GM12878 (cell line): ENCODE measurements at regions not wholly inside any gene's neighbourhood (a gene's known extent, or its start where the extent isn't known, plus 50 kb on each side); places are given as distances from the start of the nearest gene placed in this dataset.

Source experiments
- ATAC-seq: fragments of 200-7000 bp; cut with Tn5 transposase; 3 replicates; pipeline ENCODE4 v1.9.1; 2020; ENCODE audit warnings: mild to moderate bottlenecking, moderate library complexity
- BruUV-seq: library from RNA; stranded (reverse); fragments of 400-500 nt; replicated peaks from 2 replicates; lab custom pipeline; 2021; lab: Mats Ljungman, UMichigan
- CTCF ChIA-PET: fragments of 300-600 bp; sonication (Branson Sonifier 250); formaldehyde crosslinking; extraction: SDS; loops from one replicate; lab custom pipeline; 2021; ENCODE audit warnings: inconsistent platforms; lab: Yijun Ruan, JAX
- POLR2A ChIA-PET: fragments of 350-600 bp; formaldehyde crosslinking; extraction: SDS; loops from one replicate; lab custom pipeline; 2021; ENCODE audit warnings: inconsistent platforms; lab: Charles Lee
- RAD21 ChIA-PET: fragments of 300-600 bp; sonication (Branson Sonifier 250); formaldehyde crosslinking; loops from one replicate; lab custom pipeline; 2023; ENCODE audit warnings: antibody characterized with exemption; ENCODE audit not compliant: unreplicated experiment; lab: Charles Lee
- SMC1A ChIA-PET: fragments of 300-600 bp; sonication (Branson Sonifier 250); formaldehyde crosslinking; loops from one replicate; lab custom pipeline; 2023; ENCODE audit not compliant: unreplicated experiment, uncharacterized antibody; lab: Charles Lee
- DNase-seq: peaks from one replicate; pipeline ENCODE4 v3.0.0-alpha.2; 2011; ENCODE audit warnings: low read depth, low spot score
- FAIRE-seq: peaks from 3 replicates; lab custom pipeline; 2011; peaks lifted over from hg19 to GRCh38; lab: Jason Lieb, UNC
- H2AFZ ChIP-seq: 2 replicates; pipeline ENCODE4 v1.6.0; 2011; ENCODE audit warnings: low read depth, low read length, control low read depth; ENCODE audit not compliant: control insufficient read depth
- H3K27ac ChIP-seq: 2 replicates; pipeline ENCODE4 v1.5.1; 2011; ENCODE audit warnings: control low read depth; ENCODE audit not compliant: control insufficient read depth, insufficient read depth
- H3K27me3 ChIP-seq, 2 experiments: replicated peaks in 1 of 2; 2 replicates each; pipeline versions ENCODE4 v1.6.0 to v1.6.1; 2011; ENCODE audit warnings: low read length in 1 of 2; ENCODE audit not compliant: control insufficient read depth in 2 of 2, insufficient read depth in 2 of 2
- H3K36me3 ChIP-seq, 2 experiments: 2 replicates each; pipeline ENCODE4 v1.5.1; 2011; ENCODE audit warnings: low read length in 1 of 2; ENCODE audit not compliant: control insufficient read depth in 2 of 2, insufficient read depth in 2 of 2
- H3K4me1 ChIP-seq: 2 replicates; pipeline ENCODE4 v1.6.1; 2011; ENCODE audit warnings: mild to moderate bottlenecking, low read length, moderate library complexity, mixed read lengths; ENCODE audit not compliant: control insufficient read depth, insufficient read depth
- H3K4me2 ChIP-seq: 2 replicates; pipeline ENCODE4 v1.6.0; 2011; ENCODE audit warnings: control low read depth; ENCODE audit not compliant: control insufficient read depth, insufficient read depth
- H3K4me3 ChIP-seq: fragments of 200-600 bp; sonication (generic); 2 replicates; pipeline ENCODE4 v1.5.1; 2016
- H3K79me2 ChIP-seq: 2 replicates; pipeline ENCODE4 v1.6.0; 2011; ENCODE audit warnings: low read length; ENCODE audit not compliant: control insufficient read depth, insufficient read depth
- H3K9ac ChIP-seq: 2 replicates; pipeline ENCODE4 v1.8.0; 2011; ENCODE audit warnings: low read length, control low read depth, mixed read lengths; ENCODE audit not compliant: control insufficient read depth, insufficient read depth
- H3K9me3 ChIP-seq: replicated peaks from 3 replicates; pipeline ENCODE4 v1.5.1; 2011; ENCODE audit warnings: mild to moderate bottlenecking, low read length; ENCODE audit not compliant: control insufficient read depth, insufficient read depth
- H4K20me1 ChIP-seq: 2 replicates; pipeline ENCODE4 v1.6.0; 2011; ENCODE audit not compliant: control insufficient read depth, insufficient read depth
- BCL11A ChIP-seq: IDR thresholded peaks from 2 replicates; pipeline ENCODE4 v1.6.1; 2011; ENCODE audit warnings: low read depth, low read length
- CBFB ChIP-seq: IDR thresholded peaks from 2 replicates; pipeline ENCODE4 v1.6.1; 2016; ENCODE audit warnings: antibody characterized with exemption, low read depth
- CHD1 ChIP-seq: IDR thresholded peaks from 2 replicates; pipeline ENCODE4 v1.6.1; 2012; ENCODE audit warnings: low read depth, low read length, improper control_type of control experiment
- FOXM1 ChIP-seq: IDR thresholded peaks from 2 replicates; pipeline ENCODE4 v1.6.1; 2012; ENCODE audit warnings: low read depth, mild to moderate bottlenecking, inconsistent platforms, low read length, moderate library complexity
- KDM1A ChIP-seq: fragments of 200-600 bp; sonication (generic); IDR thresholded peaks from 2 replicates; pipeline ENCODE4 v1.6.1; 2016; ENCODE audit warnings: borderline replicate concordance
- LARP7 ChIP-seq: fragments of 450-650 bp; IDR thresholded peaks from 2 replicates; pipeline ENCODE4 v1.6.1; 2017; ENCODE audit warnings: mild to moderate bottlenecking
- NR2F1 ChIP-seq: fragments of 450-650 bp; conservative IDR thresholded peaks from 2 replicates; pipeline ENCODE4 v1.6.1; 2017; ENCODE audit warnings: mild to moderate bottlenecking
- RAD21 ChIP-seq: IDR thresholded peaks from 2 replicates; pipeline ENCODE4 v1.6.1; 2011; ENCODE audit warnings: mild to moderate bottlenecking, low read depth, low read length, moderate library complexity; ENCODE audit not compliant: insufficient read depth
- RBBP5 ChIP-seq: fragments of 200-600 bp; sonication (generic); conservative IDR thresholded peaks from 2 replicates; pipeline ENCODE4 v1.6.1; 2016
- SREBF2 ChIP-seq: IDR thresholded peaks from 2 replicates; pipeline ENCODE4 v1.6.1; 2012; ENCODE audit warnings: mild to moderate bottlenecking, low read length
- TBL1XR1 ChIP-seq: IDR thresholded peaks from 2 replicates; pipeline ENCODE4 v1.6.1; 2012; ENCODE audit warnings: low read depth, low read length, improper control_type of control experiment
- TCF12 ChIP-seq: IDR thresholded peaks from 2 replicates; pipeline ENCODE4 v1.6.1; 2011; ENCODE audit warnings: low read depth, mild to moderate bottlenecking, low read length
- ZBTB40 ChIP-seq: fragments of 450-650 bp; IDR thresholded peaks from 2 replicates; pipeline ENCODE4 v1.6.1; 2016; ENCODE audit warnings: mild to moderate bottlenecking, moderate library complexity, borderline replicate concordance
- WGBS: methylation state at CpG from one replicate; pipeline ENCODE4 v1.1.6; 2016; ENCODE audit warnings: low lambda C conversion rate; ENCODE audit not compliant: insufficient replicate concordance, insufficient coverage; ENCODE audit errors: missing lambda C conversion rate; 5-methylcytosine and 5-hydroxymethylcytosine counted together
- in situ Hi-C: fragments of 300-500 bp; cut with MboI; formaldehyde crosslinking; loops from 9 replicates; pipeline ENCODE4 v1.14.3; 2018; ENCODE audit warnings: mixed read lengths
- intact Hi-C: fragments of 100-400 bp; cut with micrococcal nuclease; formaldehyde crosslinking; loops from one replicate; pipeline ENCODE4 v1.14.2; 2022; ENCODE audit not compliant: unreplicated experiment

GRCh38 chr2:228665232-228665631 is 483.7 kb upstream of the SPHKAP start (continued):
- TF ChIP-seq NR2F1, result no peak
- TF ChIP-seq BCL11A, result no peak
- no peak for TF ChIP-seq TCF12
- no peak for TF ChIP-seq KDM1A

GRCh38 chr2:228658998-228659397 is 477.5 kb upstream of the SPHKAP start:
- Histone ChIP-seq H3K9me3 (no peaks in the 10 kb centered on the region), H3K9ac (no peak overlapping the region), H3K79me2 (no peaks in the 10 kb centered on the region), H3K4me3 (no peak overlapping the region), H3K4me2 (no peak overlapping the region), H4K20me1 (no peaks in the 10 kb centered on the region), H2AFZ (no peak overlapping the region), H3K4me1 (no peaks in the 10 kb centered on the region), H3K27ac (no peak overlapping the region), H3K36me3 (no peaks in the 10 kb centered on the region), H3K27me3 (no peaks in the 10 kb centered on the region)
- SMC1A ChIA-PET, result interaction anchor here (0.8 kb wide), 1 partner anchor 181 kb away, joined by 3 read pairs; no protein-coding TSS in a partner anchor
- CTCF ChIA-PET, result interaction anchor here (1.2 to 2.6 kb wide), 6 partner anchors 11 to 719 kb away, joined by 3 to 10 read pairs (median 6); no protein-coding TSS in a partner anchor
- RAD21 ChIA-PET, result no interaction called here
- in situ Hi-C loops (loop anchor here (25.0 kb wide), 1 partner anchor 722 kb away; no protein-coding TSS in a partner anchor), intact Hi-C loops (loop anchor here (1.0 to 5.0 kb wide), 5 partner anchors 341 to 767 kb away; no protein-coding TSS in a partner anchor)
- DNase-seq, result no peak
- BruUV-seq, result no TSS peak
- 51% methylated on average over 5 of the region's 5 CpGs for WGBS
- TF ChIP-seq CBFB (no peak), LARP7 (no peak), RBBP5 (no peak), FOXM1 (no peak), ZBTB40 (no peak), RAD21 (no peak), CHD1 (no peak), TBL1XR1 (no peak), SREBF2 (no peak)
- FAIRE-seq, result no peak
- POLR2A ChIA-PET, result no interaction called here
- ATAC-seq, result no peak
